Activated naive CD8-positive, alpha-beta T cell treated with anti-CD3 and anti-CD28 coated beads, Interleukin-2, amount 50 U/mL, for 24 hours (primary cell): ENCODE measurements at regions not wholly inside any gene's neighbourhood (a gene's known extent, or its start where the extent isn't known, plus 50 kb on each side); places are given as distances from the start of the nearest gene placed in this dataset.
"Not testable (repeated sequence)": the region's sequence is repeated elsewhere in the genome, so short reads cannot be mapped to it uniquely, and the experiment has no call there.

Source experiments
- ATAC-seq: fragments of 150-1000 bp; cut with Tn5 transposase; one replicate; pipeline ENCODE4 v1.10.0; 2021
- DNase-seq: peaks from one replicate; pipeline ENCODE4 v3.0.0; 2021
- H3K27ac Mint-ChIP-seq: one replicate; pipeline ENCODE4 v1.8.0; 2021; ENCODE audit warnings: mild to moderate bottlenecking, mixed read lengths
- H3K27me3 Mint-ChIP-seq: one replicate; pipeline ENCODE4 v1.8.0; 2021; ENCODE audit warnings: mixed read lengths
- H3K36me3 Mint-ChIP-seq: one replicate; pipeline ENCODE4 v1.8.0; 2021; ENCODE audit warnings: low read depth, mixed read lengths
- H3K4me1 Mint-ChIP-seq: one replicate; pipeline ENCODE4 v1.8.0; 2021; ENCODE audit warnings: mixed read lengths
- H3K4me3 Mint-ChIP-seq: one replicate; pipeline ENCODE4 v1.8.0; 2021; ENCODE audit warnings: mild to moderate bottlenecking, moderate library complexity, mixed read lengths
- H3K9me3 Mint-ChIP-seq: one replicate; pipeline ENCODE4 v1.8.0; 2021; ENCODE audit warnings: mixed read lengths

- ATAC-seq: no peak
- no peak overlapping the region for H3K27ac Mint-ChIP-seq
- no peaks in the 10 kb centered on the region for H3K4me1 Mint-ChIP-seq
- H3K27me3 Mint-ChIP-seq: peaks cover 7% of the 10 kb centered on the region
- no peaks in the 10 kb centered on the region for H3K36me3 Mint-ChIP-seq
- no peaks in the 10 kb centered on the region for H3K9me3 Mint-ChIP-seq
- no peak overlapping the region for H3K4me3 Mint-ChIP-seq
- no peak for DNase-seq
These were observed 80.0 kb upstream of the TOP1 start for GRCh38 chr20:40948465-40949267.

GRCh38 chr20:40949346-40949745, 79.3 kb upstream of the TOP1 start:
- H3K4me3 Mint-ChIP-seq: no peak overlapping the region
- H3K9me3 Mint-ChIP-seq: no peaks in the 10 kb centered on the region
- DNase-seq (no peak), ATAC-seq (no peak)
- no peak overlapping the region for H3K27ac Mint-ChIP-seq
- no peaks in the 10 kb centered on the region for H3K4me1 Mint-ChIP-seq
- peaks cover 7% of the 10 kb centered on the region for H3K27me3 Mint-ChIP-seq
- no peaks in the 10 kb centered on the region for H3K36me3 Mint-ChIP-seq

GRCh38 chr20:40952136-40952535, 76.5 kb upstream of the TOP1 start:
- no peak overlapping the region for H3K27ac Mint-ChIP-seq
- ATAC-seq (no peak), DNase-seq (no peak)
- no peak overlapping the region for H3K4me3 Mint-ChIP-seq
- no peaks in the 10 kb centered on the region for H3K36me3 Mint-ChIP-seq
- H3K27me3 Mint-ChIP-seq: no peaks in the 10 kb centered on the region
- H3K9me3 Mint-ChIP-seq: no peaks in the 10 kb centered on the region
- H3K4me1 Mint-ChIP-seq: no peaks in the 10 kb centered on the region

GRCh38 chr20:40953416-40953815, 75.2 kb upstream of the TOP1 start:
- DNase-seq: no peak

GRCh38 chr20:40953856-40954255, 74.8 kb upstream of the TOP1 start:
- H3K27me3 Mint-ChIP-seq: no peaks in the 10 kb centered on the region
- DNase-seq: no peak
- H3K4me3 Mint-ChIP-seq: no peak overlapping the region
- H3K27ac Mint-ChIP-seq: no peak overlapping the region
- ATAC-seq: no peak
- H3K9me3 Mint-ChIP-seq: no peaks in the 10 kb centered on the region
- H3K36me3 Mint-ChIP-seq: no peaks in the 10 kb centered on the region
- H3K4me1 Mint-ChIP-seq: no peaks in the 10 kb centered on the region

More at GRCh38 chr20:40953416-40953815, 75.2 kb upstream of the TOP1 start:
- no peaks in the 10 kb centered on the region for H3K36me3 Mint-ChIP-seq
- H3K4me3 Mint-ChIP-seq: no peak overlapping the region
- H3K4me1 Mint-ChIP-seq: no peaks in the 10 kb centered on the region
- H3K27ac Mint-ChIP-seq: no peak overlapping the region
- no peaks in the 10 kb centered on the region for H3K9me3 Mint-ChIP-seq
- ATAC-seq: no peak
- H3K27me3 Mint-ChIP-seq: no peaks in the 10 kb centered on the region

GRCh38 chr20:40954521-40955165, 74.0 kb upstream of the TOP1 start:
- H3K9me3 Mint-ChIP-seq: no peaks in the 10 kb centered on the region
- no peak for ATAC-seq

GRCh38 chr20:40955326-40955725, 73.3 kb upstream of the TOP1 start:
- Mint-ChIP-seq H3K27me3 (no peaks in the 10 kb centered on the region), H3K4me3 (no peak overlapping the region), H3K9me3 (no peaks in the 10 kb centered on the region), H3K4me1 (no peaks in the 10 kb centered on the region), H3K27ac (no peak overlapping the region), H3K36me3 (no peaks in the 10 kb centered on the region)
- no peak for ATAC-seq
- DNase-seq: no peak

More at GRCh38 chr20:40954521-40955165, 74.0 kb upstream of the TOP1 start:
- Mint-ChIP-seq H3K36me3 (no peaks in the 10 kb centered on the region), H3K4me3 (no peak overlapping the region), H3K27me3 (no peaks in the 10 kb centered on the region), H3K27ac (no peak overlapping the region), H3K4me1 (no peaks in the 10 kb centered on the region)
- no peak for DNase-seq

- ATAC-seq, DNase-seq, H3K27ac Mint-ChIP-seq, H3K4me3 Mint-ChIP-seq, H3K4me1 Mint-ChIP-seq, H3K36me3 Mint-ChIP-seq, H3K9me3 Mint-ChIP-seq, H3K27me3 Mint-ChIP-seq: not testable (repeated sequence)
These were observed 72.8 kb upstream of the TOP1 start for GRCh38 chr20:40955826-40956225.

- no peak for DNase-seq
- no peaks in the 10 kb centered on the region for H3K36me3 Mint-ChIP-seq
- H3K27ac Mint-ChIP-seq: no peak overlapping the region
- no peaks in the 10 kb centered on the region for H3K9me3 Mint-ChIP-seq
- no peak overlapping the region for H3K4me3 Mint-ChIP-seq
- no peak for ATAC-seq
- H3K4me1 Mint-ChIP-seq: peaks cover 5% of the 10 kb centered on the region
- H3K27me3 Mint-ChIP-seq: no peaks in the 10 kb centered on the region
These were observed 71.9 kb upstream of the TOP1 start for GRCh38 chr20:40956542-40957264.

- DNase-seq (no peak), ATAC-seq (no peak)
- H3K27ac Mint-ChIP-seq: no peak overlapping the region
- no peaks in the 10 kb centered on the region for H3K27me3 Mint-ChIP-seq
- H3K4me1 Mint-ChIP-seq: peaks cover 11% of the 10 kb centered on the region
- H3K9me3 Mint-ChIP-seq: no peaks in the 10 kb centered on the region
- no peaks in the 10 kb centered on the region for H3K36me3 Mint-ChIP-seq
- H3K4me3 Mint-ChIP-seq: no peak overlapping the region
These were observed 71.3 kb upstream of the TOP1 start for GRCh38 chr20:40957265-40957760.

- Mint-ChIP-seq H3K4me3 (no peak overlapping the region), H3K4me1 (peaks cover 11% of the 10 kb centered on the region), H3K36me3 (no peaks in the 10 kb centered on the region), H3K27me3 (no peaks in the 10 kb centered on the region), H3K9me3 (no peaks in the 10 kb centered on the region), H3K27ac (no peak overlapping the region)
- ATAC-seq (no peak), DNase-seq (no peak)
These were observed 70.0 kb upstream of the TOP1 start for GRCh38 chr20:40958598-40958997.

GRCh38 chr20:40959325-40960092, 69.1 kb upstream of the TOP1 start:
- H3K36me3 Mint-ChIP-seq: no peaks in the 10 kb centered on the region
- DNase-seq (no peak), ATAC-seq (no peak)
- peaks cover 11% of the 10 kb centered on the region for H3K4me1 Mint-ChIP-seq
- no peaks in the 10 kb centered on the region for H3K27me3 Mint-ChIP-seq
- no peak overlapping the region for H3K4me3 Mint-ChIP-seq
- no peaks in the 10 kb centered on the region for H3K9me3 Mint-ChIP-seq
- H3K27ac Mint-ChIP-seq: no peak overlapping the region

- no peaks in the 10 kb centered on the region for H3K9me3 Mint-ChIP-seq
- no peak overlapping the region for H3K4me3 Mint-ChIP-seq
- H3K27me3 Mint-ChIP-seq: no peaks in the 10 kb centered on the region
- DNase-seq: no peak
- peaks cover 11% of the 10 kb centered on the region for H3K4me1 Mint-ChIP-seq
- ATAC-seq: no peak
- no peak overlapping the region for H3K27ac Mint-ChIP-seq
- no peaks in the 10 kb centered on the region for H3K36me3 Mint-ChIP-seq
These were observed 68.5 kb upstream of the TOP1 start for GRCh38 chr20:40960101-40960500.

GRCh38 chr20:40960521-40960956, 68.1 kb upstream of the TOP1 start:
- Mint-ChIP-seq H3K36me3 (no peaks in the 10 kb centered on the region), H3K9me3 (no peaks in the 10 kb centered on the region), H3K27me3 (no peaks in the 10 kb centered on the region), H3K4me1 (peaks cover 11% of the 10 kb centered on the region), H3K4me3 (no peak overlapping the region), H3K27ac (no peak overlapping the region)
- DNase-seq (no peak), ATAC-seq (no peak)
